Suppressor macrophage (primary cell): ENCODE measurements at regions not wholly inside any gene's neighbourhood (a gene's known extent, or its start where the extent isn't known, plus 50 kb on each side); places are given as distances from the start of the nearest gene placed in this dataset.
"Not testable (repeated sequence)": the region's sequence is repeated elsewhere in the genome, so short reads cannot be mapped to it uniquely, and the experiment has no call there.

ENCODE experiments used
- DNase-seq, 4 experiments: peaks; one replicate each; pipeline ENCODE4 v3.0.0-alpha.2; 2020 to 2022

GRCh38 chr12:105895197-105895832 is 243.4 kb downstream of the NUAK1 start:
- not testable (repeated sequence) for DNase-seq

- DNase-seq: no peak
Observed at GRCh38 chr12:105897311-105897725, 241.4 kb downstream of the NUAK1 start.

- not testable (repeated sequence) for DNase-seq
Observed at GRCh38 chr12:105898271-105898670, 240.5 kb downstream of the NUAK1 start.

GRCh38 chr12:105899589-105899988 is 239.2 kb downstream of the NUAK1 start:
- DNase-seq: peak in 2 of 4 experiments; percentile 3 to 8

- no peak for DNase-seq
Observed at GRCh38 chr12:105906561-105906960, 232.2 kb downstream of the NUAK1 start.

- DNase-seq: no peak
Observed at GRCh38 chr12:105907982-105908381, 230.8 kb downstream of the NUAK1 start.

GRCh38 chr12:105910030-105910429 is 228.7 kb downstream of the NUAK1 start:
- DNase-seq: no peak

GRCh38 chr12:105911966-105912365 is 226.8 kb downstream of the NUAK1 start:
- DNase-seq: no peak

- no peak for DNase-seq
Observed at GRCh38 chr12:105912882-105913678, 225.7 kb downstream of the NUAK1 start.

- DNase-seq: no peak
Observed at GRCh38 chr12:105915997-105916759, 222.6 kb downstream of the NUAK1 start.

GRCh38 chr12:105916760-105917039 is 222.1 kb downstream of the NUAK1 start:
- no peak for DNase-seq

- DNase-seq: no peak
Observed at GRCh38 chr12:105920161-105920684, 218.5 kb downstream of the NUAK1 start.

- no peak for DNase-seq
Observed at GRCh38 chr12:105921055-105921454, 217.7 kb downstream of the NUAK1 start.

- DNase-seq: peak in 1 of 4 experiments; percentile 4
Observed at GRCh38 chr12:105921872-105922669, 216.7 kb downstream of the NUAK1 start.

GRCh38 chr12:105922670-105923102 is 216.1 kb downstream of the NUAK1 start:
- DNase-seq: no peak

- no peak for DNase-seq
Observed at GRCh38 chr12:105924526-105925208, 214.1 kb downstream of the NUAK1 start.

GRCh38 chr12:105927564-105927963 is 211.2 kb downstream of the NUAK1 start:
- no peak for DNase-seq

- DNase-seq: no peak
Observed at GRCh38 chr12:105928436-105928835, 210.3 kb downstream of the NUAK1 start.

- no peak for DNase-seq
Observed at GRCh38 chr12:105929192-105929591, 209.6 kb downstream of the NUAK1 start.

GRCh38 chr12:105930557-105931503 is 207.9 kb downstream of the NUAK1 start:
- no peak for DNase-seq
